Left hindlimb (tissue), 1 donor: ENCODE measurements at regions not wholly inside any gene's neighbourhood (a gene's known extent, or its start where the extent isn't known, plus 50 kb on each side); places are given as distances from the start of the nearest gene placed in this dataset.
"Not testable (repeated sequence)": the region's sequence is repeated elsewhere in the genome, so short reads cannot be mapped to it uniquely, and the experiment has no call there.

Experiments
- DNase-seq: peaks from one replicate; pipeline ENCODE4 v3.0.0-alpha.2; 2018

GRCh38 chr10:57472823-57473619 lies 794.7 kb downstream of the IPMK start:
- DNase-seq = no peak

GRCh38 chr10:57468894-57469432 lies 798.7 kb downstream of the IPMK start:
- no peak for DNase-seq

- DNase-seq = no peak
Observed at GRCh38 chr10:57465155-57465554, 802.5 kb downstream of the IPMK start.

GRCh38 chr10:57460540-57460939 lies 807.2 kb downstream of the IPMK start:
- no peak for DNase-seq

DNA sequence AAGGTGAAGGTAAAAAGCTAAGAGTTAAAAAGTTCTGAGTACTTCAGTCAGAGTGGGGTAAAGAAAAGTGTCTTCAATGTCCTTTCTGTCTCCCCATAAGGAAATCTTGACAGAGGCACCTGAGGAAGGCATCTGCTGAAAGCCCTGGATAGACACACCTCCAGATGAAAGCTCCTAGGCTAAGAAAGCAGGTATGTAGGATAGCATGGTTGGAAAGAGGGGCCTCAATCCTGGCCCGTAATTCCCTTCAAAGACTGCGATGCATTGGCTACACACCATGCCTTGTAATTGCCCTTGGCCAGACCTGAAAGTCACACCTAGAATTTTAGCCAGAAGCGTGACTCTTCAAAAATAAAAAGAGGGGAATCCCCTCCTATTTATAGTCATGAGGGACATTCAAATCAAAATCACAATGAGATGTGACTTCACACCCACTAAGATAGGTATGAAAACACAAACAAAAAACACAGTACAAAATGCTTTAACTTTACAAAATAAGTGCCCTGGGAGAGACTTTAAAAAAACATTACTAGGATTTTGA lies 809.7 kb downstream of the IPMK start:
- no peak for DNase-seq

DNA sequence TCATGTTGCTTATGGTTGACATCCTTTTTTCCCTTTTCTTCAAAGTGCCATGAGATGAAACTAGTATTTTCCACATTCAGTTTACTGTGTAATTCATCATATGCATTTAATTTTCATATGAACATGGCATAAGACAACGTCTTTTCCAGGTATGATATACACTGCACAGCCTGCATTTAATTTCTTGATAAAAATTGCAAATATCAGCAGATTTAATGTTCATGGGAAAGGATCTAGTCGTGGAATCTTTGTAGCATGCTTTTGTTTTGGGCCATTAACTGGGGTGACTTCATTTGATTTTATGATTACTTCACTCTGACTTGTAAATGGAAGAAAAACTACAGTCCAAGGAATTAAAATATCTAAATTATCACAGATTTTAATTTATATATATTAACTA lies 837.3 kb downstream of the IPMK start:
- DNase-seq = no peak

DNA sequence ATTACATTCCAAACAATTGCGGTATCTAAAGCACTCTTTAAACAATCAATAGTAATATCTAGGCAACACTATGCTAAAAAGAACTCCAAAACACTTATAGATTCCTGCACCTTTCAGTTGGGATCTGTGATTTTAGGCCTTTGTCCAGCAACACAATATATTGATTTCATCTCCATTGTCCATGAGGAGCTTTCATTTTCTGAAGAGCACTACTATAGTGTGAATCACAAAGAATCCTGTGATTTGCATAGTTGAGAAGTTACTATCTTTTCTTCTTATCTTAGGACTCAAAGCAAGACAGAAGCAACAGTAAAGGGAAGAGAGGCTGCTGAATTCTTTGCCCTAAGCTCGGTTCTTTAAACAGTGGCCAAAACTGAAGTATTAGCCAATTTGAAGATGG lies 846.8 kb downstream of the IPMK start:
- no peak for DNase-seq

- no peak for DNase-seq
Observed at GRCh38 chr10:57418476-57418875, 849.2 kb downstream of the IPMK start.

DNA sequence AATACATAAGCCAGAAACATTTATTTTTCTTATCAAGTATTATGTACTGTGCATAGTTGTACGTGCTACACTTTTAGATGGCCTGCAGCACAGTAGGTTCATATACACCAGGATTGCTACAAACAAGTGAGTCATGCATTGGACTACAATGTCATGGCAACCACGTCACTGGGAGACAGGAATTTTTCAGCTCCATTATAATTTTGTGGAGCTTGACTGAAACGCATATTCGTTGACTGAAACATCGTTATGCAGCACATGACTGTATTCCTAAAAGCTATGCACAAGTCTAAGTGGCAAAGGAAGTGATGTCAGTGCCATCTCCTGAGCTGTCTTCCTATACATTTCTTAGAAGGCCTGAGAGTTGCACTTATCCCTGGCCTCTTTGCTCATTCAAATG lies 871.8 kb downstream of the IPMK start:
- no peak for DNase-seq

GRCh38 chr10:57367412-57367811 lies 900.3 kb downstream of the IPMK start:
- DNase-seq = no peak

DNA sequence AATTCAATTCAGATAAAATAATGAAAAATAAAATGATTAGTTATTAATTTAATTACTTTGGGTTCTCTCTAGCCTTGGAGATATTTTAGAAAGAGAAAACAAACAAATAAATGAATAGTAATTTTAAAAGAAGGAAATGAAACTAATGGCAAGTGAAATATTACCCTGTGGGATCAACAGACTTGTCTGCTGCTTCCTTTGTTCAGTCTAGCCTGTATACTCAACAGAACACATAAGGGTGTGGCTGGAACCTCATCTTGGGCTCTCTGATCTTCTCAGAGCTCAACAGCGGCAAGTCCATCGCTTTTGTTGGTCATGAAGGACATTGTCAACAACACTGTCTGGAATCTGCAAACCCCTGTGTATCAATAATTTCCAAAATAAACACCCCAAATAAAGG lies 904.9 kb downstream of the IPMK start:
- no peak for DNase-seq

DNA sequence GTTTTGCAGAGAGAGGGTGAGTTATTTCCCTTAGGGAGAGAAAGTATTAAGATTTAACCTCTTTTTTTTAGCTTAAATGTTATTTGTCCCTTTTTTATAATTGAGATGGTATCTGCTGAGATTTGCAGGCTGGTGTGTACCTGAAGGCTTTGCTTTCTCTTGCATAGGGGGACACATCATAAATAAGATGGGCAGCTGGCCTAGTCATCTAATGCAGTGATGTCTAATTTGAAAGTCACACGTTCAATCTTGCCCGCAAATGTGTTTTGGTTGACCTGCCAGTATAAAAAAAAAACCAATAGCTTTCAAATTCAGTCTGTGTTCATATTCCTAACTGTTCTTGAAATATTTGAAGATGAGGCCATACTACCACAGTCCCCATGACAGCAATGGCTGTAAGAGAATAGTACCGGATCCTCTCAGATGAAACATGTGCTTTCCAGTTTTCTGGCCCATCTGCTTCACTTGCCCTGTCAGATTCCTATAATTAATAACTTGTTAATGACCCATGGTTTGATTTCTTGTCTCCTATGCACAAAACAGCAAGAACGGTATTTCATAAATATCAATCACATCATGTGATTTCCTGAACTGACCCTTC lies 914.2 kb downstream of the IPMK start:
- no peak for DNase-seq

DNA sequence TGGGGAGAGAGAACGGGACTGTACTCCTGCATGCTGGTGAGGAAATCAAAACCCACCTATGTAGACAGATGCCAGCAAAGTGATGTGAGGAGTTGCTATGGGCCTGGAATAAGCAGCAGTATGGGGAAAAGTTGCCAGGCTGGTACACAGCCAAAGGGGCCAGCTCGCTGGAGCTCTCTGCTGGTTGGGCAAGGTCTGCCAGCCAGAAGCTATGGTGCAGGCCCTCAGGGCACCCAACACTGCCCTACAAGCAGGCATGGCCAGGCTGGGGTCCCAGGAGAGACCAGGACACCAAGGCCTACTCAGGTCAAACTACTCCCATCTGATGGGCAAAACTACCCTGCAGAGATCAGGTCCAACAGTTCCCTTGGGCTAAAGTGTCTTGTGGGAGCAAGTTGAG lies 916.6 kb downstream of the IPMK start:
- no peak for DNase-seq

DNA sequence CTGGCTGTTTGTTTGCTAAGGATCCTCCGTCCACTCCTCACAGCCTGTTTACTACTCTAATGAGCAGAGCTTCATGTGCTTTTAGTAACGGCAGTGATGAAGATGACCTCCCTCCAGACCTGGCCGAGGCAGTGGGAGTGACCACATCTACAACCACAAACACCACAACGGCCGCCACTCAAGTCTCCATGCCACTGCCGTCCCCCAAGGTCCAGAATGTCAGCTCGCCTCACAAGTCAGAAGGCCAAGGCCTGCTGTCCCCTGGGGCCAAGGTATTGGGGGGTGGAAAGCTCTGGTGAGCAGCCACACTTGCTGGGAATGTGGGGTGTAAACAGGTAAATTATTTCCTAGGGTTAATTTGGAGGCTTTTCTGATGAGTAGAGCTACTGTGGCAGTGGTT lies 926.4 kb downstream of the IPMK start:
- DNase-seq = no peak

DNA sequence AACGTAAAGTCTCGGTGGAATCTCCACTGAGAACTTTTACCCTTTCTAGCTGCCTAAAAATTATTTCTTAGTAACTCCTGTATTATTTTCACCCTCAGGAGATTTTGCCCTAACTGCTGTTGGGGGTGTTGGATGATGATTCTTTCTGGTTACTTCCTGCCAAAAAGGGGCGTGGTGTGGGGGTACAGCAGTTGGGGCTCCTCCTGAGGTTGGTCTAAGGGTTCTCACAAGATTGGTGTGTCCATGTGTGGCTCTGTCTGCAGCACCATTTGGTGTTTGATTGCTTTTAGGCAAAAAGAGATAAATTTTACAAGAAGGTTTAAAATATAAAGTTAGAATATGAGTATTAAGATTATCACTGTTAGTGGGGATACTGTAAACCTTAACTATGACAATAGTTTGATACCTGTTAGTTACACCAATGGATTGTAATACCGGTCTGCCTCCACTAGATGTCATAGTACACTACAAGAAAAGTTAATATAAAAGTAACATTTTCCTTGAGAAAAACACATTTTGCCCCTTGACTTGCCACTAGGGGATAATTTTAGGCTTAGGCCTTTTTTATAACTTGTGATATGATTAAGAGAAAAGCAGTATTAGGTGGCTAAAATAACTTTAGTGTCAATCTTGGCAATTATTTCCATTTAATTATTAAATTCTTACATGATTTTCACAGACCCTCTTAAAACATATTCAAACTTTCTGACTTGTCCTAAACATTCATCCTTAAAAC lies 928.7 kb downstream of the IPMK start:
- DNase-seq = no peak

DNA sequence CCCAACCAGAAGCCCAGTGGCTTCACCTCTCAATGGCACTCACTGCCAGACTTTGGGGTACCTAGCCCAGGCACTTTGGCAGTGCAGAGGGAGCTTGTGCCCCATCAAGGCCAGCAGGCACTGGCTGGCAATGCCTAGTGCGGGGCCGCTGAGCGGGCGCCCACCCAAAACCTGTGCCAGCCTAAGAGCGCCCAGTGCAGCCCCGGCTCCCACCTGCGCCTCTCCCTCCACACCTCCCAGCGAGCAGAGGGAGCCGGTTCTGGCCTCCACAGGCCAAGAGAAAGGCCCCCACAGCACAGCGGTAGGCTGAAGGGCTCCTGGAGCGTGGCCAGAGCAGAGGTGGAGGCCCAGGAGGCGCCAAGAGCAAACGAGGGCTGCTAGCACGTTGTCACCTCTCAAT lies 930.8 kb downstream of the IPMK start:
- DNase-seq = no peak

DNA sequence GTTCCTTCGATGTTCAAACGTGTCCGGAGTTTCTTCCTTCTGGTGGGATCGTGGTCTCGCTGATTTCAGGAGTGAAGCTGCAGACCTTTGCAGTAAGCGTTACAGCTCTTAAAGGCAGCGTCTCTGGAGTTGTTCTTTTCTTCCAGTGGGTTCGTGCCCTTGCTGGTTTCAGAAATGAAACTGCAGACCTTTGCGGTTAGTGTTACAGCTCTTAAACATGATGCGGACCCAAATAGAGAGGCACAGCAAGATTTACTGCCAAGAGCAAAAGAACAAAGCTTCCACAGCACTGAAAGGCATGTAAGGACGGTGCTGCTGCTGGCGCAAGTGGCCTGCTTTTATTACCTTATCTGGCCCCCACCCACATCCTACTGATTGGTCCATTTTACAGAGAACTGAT lies 931.4 kb downstream of the IPMK start:
- no peak for DNase-seq

DNA sequence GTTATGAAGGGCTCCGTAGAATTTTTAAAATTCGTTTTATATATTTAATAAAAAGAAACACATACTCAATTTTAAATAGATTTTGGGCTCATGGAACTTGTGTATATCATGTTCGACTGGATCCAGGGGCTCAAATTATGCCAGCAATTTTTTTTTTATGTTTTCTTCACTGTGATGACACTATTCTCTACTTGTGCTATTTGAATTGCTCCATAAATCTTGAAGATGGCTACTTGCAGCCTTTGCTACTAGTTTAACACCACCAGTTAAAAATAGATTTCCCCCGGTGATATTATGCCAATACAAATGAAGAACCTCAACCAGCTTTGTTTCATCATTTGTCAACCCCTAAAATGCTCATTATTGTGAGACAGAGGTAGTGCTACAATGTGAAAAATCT lies 933.2 kb downstream of the IPMK start:
- DNase-seq = no peak

DNA sequence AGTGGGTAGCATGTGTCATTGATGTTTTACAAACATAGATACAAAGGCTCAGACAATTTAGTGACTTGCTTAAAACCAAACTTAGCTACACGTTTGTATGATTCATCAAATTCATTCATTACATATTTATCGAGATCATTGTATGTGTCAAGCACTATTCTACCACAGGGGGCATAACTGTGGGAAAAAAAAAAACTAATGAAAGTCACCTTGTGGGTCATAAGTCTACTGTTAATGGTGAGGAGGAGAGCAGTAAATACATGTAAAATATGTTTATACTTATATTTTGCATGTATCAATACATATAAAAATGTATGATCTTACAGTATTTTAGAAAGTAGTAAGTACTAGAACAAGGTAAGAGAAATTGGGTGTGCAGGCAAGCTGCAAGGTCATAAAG lies 933.8 kb downstream of the IPMK start:
- no peak for DNase-seq

GRCh38 chr10:57321400-57321854 lies 946.3 kb downstream of the IPMK start:
- DNase-seq = not testable (repeated sequence)

GRCh38 chr10:57320416-57320815 lies 947.3 kb downstream of the IPMK start:
- no peak for DNase-seq

GRCh38 chr10:57314046-57314445 lies 953.0 kb upstream of the ZWINT start:
- no peak for DNase-seq

DNA sequence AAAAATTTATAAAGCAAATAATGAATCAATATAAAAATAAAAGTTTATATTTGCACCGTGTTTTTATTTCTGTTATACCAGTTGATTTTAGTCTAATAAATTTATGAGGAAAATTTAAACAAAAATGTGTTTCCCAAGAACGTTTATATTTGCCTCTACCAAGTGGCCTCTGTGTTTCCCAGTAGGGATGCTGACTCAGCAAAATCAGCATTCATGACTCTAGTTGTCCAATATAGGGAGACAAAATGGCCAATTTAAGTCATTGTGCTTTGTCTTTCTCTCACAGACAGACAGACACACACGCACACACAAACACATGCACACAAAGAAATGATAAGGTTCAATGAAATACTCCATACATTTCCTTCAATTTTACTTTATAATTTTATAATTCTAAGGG lies 942.5 kb upstream of the ZWINT start:
- DNase-seq = no peak
